ENCODE measurements at regions not wholly inside any gene's neighbourhood (a gene's known extent, or its start where the extent isn't known, plus 50 kb on each side); places are given as distances from the start of the nearest gene placed in this dataset.

DNA sequence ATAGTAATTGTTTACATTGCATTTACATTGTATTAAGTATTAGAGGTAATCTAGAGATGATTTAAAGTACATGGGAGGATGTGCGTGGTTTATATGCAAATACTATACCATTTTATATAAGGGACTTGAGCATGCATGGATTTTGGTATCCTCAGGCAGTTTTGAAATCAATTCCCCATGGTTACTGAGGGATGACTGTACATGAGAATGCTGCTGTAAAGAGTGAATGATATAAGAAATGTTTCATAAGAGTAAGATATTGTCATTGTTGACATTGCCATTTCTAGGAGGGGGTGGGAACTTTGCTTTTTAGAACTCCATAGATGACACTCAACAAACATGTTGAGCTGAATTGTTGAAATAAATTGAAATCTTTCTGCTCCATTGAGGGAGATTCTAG is 185.0 kb downstream of the SEMA6A start:
- DNase-seq: no peak

DNA sequence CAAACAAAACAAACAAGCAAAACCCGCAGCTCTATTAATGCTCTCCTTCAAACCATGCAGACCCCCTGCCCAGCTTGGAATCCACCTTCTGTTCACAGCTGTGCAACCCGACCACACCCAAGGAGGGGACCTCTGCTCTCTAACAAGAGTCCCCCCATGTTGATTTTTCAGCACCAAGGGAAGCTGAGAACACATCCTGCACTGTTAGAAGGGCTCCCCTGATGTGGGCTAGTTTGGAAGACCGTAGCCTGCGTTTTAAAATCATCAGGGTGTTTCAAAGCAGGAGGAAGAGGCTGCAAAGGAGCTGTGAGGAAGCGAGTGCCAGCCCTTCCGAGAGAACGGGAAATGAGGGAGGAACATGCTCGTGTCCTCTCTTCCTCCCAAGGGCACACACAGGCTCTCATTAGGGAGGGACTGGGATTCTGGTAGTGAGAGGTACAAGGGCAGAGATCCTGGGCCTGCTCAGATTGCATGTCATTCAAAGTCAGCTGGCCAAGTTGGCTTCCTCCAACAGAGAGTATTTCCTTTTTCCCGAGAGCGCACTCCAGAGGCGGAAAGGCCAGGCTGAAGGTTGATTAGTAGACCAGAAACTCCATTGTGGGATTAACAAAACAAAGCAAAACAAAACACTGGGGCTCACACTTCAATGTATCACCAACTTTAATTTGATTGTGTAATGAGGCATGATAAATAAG is 185.9 kb downstream of the SEMA6A start:
- DNase-seq: no peak

DNA sequence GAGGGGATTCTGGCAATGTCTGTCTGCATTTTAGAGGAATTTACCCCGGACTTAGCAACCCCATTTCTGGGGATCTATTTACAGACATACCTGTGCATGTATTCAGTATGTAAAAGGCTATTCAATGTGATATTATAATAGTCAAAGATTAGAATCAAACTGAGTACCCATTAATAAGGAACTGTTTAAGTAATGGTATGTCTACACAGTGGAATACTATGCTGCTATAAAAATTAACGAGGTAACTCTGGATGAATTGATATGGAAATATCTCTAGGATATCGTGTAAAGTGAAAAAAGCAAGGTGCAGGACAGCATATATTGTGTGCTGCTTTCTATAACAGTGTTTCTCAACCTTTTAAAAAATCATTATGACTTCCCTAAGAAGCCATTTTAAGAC is 186.9 kb downstream of the SEMA6A start:
- DNase-seq: no peak

DNA sequence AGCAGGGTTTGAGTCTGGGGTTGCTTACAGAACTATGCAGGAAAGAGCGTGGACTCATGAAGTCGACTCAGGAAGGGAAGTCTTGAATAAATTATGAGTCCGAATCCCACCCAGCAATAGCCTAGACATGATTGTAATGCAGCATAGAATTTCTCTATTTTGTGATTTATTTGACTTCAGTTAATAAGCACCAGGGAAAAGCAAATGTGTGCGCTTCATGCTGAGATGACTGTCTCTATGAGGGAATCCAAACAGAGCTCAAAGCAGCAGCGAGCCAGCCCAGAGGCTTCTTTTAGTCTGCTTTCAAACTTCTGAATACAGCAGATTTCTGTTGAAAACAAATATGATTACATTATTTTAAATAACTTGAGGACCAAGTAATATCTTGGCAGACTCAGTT is 188.0 kb downstream of the SEMA6A start:
- DNase-seq: no peak

DNA sequence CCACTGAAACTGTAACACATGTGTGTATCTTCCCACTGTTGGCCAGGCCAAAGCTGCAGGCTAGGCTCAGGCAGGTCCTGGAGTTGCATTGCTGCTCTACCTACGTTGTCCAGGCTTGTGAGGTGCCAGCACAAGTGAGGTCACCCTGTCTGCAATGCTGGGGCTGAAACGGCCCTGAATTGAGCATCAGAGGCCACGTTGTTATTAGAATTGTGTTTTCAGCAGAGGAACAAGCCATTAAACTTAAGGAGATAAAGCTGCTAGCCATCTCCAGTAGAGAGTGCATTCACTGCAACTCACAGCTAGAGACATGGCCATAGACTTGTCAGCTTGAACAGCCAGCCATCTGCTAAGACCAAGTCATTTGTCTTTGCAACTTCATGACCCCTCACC is 191.8 kb downstream of the SEMA6A start:
- no peak for DNase-seq

DNA sequence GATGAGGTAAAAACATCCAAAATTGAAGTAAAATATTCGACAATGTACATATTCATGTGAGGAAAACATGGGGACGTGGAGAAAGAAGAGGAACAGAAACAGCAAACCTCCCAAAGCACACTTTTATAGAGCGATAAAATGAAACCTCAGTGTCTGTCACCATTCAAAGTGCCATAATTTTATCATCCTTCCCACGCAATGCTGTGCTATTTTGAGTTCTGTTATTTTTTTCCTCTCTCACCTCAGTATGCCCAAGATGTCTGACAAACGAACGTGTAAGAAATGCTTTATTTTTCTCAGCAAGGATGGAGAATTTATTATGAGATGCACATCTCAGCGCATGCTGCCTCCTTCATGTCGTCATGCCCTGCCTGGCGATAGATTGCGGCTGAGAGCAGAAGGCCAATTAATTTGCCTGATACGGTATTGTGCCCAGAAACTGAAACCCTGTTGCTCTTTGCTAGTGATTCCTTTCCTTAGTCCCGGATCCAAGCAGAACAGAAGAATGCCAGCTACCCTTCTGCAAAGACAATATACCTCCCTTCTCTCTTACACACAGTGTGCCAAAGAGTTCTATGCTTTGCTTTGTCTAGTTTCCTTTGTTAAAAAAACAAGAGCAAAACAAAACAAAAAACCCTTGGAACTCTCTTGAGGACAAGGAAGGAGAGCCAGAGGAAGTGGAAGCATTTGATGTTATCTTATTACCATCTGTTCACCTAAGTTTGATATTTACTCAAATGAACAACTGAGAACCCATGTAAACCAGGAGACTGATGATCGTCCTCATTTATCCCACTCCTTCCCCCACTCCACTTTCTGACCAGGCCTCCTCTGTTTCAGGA is 192.4 kb downstream of the SEMA6A start:
- DNase-seq: no peak

DNA sequence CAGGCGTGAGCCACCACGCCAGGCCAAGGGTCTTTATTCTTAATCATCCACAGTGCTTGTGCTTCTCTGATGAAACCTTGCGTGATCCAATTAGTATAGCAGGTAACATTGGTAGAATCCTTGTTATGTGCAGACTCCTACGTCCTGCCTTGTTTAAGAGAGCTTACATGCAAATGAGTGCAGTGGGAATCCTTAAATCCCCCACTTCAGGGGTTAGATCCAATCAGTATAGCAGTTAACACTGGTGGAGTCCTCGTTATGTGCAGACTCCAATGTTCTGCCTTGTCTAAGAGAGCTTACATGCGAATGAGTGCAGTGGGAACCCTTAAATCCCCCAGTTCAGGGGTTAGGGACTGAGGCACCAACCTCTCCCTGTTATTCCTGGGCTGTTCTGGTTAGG is 193.4 kb downstream of the SEMA6A start:
- DNase-seq: no peak

DNA sequence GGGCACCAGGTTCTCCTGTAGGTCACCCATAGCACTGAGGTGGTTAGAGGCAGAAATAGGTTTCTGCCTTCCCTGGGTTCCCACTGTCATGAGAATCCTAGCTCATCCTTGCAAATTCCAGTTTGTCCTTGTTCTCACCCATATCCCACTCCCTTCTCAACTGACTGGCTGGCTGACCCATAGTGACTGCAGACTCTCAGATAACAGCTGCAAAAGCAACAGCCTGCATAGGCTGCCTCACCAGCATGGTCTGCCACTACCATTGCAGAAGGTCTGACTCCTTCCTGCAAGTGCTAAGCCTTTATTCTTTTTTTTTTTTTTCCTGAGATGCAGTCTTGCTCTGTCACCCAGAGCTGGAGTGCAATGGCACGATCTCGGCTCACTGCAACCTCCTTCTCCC is 194.0 kb downstream of the SEMA6A start:
- no peak for DNase-seq

DNA sequence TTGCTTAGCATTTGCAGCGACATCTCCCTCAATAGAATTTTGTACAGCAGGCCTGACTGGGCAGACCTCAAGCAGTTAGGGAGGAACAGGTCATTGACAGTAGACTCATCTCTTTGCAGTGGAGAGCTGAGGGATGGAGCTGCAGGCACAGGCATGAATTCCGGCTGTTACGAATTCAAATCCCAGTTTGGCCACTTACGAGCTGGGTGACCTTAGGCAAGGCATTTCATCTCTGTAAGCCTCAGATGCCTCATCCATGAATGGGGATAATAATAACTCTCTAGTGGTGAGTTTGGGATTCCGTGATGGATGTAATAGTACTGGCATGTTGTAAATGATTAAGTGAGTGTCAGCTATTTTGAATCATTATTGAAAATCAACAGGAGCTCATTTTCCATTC is 195.3 kb downstream of the SEMA6A start:
- DNase-seq: no peak

DNA sequence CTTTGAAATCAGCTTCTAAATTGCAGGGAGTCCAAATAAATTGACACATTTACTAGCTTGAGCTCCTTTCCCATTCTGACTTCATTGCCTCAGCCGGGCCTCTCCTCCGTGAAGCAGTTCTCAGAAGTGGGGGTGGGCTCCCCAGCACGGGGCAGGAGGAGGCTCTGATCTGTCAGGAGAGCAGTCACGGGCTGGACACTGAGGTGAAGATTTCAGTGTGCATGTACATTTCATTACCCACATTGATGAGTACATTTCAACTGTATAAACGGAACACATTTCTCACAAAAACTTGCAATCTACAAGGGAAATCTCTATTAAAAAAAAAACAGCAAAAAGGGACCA is 195.9 kb downstream of the SEMA6A start:
- DNase-seq: no peak

DNA sequence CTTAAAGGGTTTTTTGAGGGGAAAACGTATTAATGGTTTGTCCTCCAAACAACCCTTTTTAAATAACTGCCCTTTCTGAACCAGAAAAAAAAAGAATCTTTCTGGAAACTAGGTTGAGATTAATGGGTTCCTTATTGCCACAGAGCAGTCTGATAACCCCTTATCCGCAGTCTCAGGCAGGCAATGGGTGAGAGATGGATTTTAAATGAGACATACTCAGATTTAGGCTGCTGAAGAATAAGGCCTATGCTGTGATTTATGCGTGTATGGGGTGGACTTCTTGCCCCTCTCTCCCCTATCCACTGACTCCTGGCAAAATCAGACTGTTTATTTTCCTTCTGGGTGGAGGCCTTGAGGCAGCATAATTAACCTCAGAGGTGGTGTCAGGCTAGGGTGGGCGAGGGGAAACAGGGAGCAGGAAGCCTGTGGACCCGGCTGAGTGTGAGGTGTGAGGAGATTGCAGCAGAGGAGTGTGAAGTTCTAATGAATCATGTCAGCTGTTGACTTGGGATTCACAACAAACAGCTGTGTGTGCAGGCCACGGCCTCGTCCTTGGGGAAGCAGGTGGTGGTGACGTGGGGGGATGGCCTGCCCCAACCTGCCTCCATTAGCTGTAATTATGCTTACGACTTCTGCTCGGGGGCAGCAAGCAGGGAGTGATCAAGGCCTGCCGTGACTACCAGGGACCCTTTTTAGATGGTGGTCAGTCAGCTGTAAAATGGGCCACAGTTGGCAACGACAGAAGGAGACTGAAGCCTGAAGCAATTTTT is 196.4 kb downstream of the SEMA6A start:
- DNase-seq: no peak

DNA sequence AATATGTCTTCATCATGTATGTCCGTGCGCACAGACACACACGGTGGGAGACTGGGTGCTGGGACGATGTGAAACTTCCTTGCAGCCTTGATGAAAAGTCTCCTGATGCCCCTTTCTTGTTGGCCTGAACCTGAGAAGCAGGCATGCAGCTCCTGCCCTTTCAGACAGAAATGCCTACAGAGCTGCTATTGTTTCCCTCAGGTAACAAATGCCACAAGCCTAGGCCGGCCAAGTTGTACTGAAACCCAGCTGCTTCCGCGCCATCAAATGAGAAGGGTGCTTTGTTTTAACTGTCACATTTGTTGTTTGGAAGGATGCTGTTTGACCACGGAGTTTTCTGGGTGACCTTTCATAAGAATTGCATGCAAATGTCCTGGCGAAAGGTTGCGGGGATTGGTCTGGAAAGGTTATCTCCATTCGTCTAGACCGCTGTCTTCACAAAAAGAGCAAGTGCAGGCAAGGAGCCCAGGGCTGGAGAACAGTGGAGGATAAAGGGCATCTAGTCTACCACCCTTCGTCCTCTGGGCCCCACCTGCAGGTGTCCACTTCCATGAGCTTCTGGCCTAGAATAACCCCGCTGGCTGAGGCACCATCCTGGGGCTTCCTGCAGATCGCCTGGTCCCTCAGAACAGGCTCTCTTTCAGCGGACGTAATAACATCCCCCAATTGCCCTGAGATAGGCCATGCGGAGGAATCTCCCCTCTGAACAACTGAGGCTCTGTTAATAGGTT is 197.2 kb downstream of the SEMA6A start:
- no peak for DNase-seq

DNA sequence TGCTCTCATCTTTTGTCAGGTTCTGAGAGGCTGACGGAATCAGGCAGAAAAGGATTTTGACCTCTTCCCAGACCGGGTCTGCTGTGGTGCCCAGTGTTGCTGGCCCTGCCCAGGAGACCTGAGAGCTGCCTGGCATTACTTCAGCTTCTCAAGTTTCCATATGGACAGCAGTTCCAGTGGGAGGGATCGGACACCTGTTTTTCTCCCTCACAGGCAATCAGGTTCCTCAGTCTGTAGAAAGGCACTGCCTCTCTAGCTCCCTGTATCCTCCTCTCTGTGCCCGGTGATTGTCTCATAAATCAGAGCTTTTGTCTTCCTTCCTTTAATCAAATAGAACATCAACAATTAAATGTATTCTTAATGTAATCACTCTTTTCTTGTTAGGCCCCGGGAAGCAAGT is 198.7 kb downstream of the SEMA6A start:
- DNase-seq: no peak

DNA sequence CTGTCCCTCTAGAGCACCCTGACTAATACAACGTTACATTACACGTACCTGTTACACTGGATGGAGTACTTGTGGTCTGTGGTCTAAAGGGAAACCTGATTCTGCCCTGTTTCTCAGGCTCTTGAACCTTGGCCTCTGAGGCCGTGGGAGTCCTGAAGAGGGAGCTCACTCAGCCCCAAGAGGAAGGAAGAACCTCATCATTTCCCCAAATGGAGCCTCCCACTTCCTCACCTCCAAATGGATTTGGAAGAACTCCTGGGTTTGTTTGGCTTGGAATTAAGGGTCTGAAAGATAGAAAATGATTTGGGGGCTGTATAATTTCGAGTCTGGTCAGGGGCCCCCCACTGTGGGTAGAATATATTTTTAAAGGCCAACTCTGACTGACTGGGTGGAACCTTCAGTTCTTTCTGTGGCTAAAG is 200.2 kb downstream of the SEMA6A start:
- no peak for DNase-seq

DNA sequence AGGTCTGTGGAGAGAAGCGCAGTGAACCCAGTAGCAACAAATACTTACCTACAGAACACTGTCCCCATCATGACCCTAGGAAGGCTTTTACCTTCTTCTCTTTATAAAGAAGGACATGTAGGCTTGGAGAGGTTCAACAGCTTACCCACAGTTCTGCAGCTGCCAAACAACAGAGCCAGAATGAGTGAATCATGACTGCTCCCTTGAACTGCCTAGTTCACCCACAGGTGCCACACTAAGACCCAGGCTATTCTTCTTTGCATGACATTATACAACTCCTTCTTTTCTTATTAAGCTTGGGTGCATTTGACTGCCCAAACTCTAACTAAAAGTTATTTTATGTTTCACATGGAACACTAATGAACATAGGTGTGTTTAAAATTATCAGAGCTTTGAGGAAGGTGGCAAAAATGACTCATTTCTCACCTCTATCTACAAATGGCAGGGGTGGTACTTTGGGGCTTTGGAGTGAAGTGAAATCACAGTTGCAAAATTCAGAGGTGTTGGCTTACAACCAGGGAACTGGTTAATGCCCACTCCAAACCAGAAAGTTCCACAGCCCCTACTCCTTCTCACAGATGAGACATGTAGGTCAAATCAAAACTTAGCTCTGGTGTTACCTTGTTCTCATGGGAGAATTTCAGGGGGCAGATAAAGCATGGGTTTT is 201.6 kb downstream of the SEMA6A start:
- no peak for DNase-seq

DNA sequence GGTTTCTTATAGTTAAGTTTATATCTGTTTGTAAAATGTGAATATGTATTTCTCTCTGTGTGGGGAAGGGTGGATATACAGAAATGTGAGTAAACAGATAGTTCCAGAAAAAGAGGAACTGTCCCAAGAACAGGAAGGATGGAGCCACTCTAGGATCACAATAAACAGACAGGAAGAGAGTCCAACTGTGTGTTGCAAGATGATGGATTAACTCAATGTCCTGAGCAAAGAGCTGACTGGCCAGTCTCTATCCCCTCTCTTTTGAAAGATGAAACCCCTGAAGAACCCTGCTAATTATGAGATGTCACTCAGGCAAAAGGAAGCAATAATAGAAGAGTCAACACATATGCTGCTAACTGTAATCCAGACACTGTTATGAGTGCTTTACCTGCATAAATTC is 202.7 kb downstream of the SEMA6A start:
- DNase-seq: no peak

DNA sequence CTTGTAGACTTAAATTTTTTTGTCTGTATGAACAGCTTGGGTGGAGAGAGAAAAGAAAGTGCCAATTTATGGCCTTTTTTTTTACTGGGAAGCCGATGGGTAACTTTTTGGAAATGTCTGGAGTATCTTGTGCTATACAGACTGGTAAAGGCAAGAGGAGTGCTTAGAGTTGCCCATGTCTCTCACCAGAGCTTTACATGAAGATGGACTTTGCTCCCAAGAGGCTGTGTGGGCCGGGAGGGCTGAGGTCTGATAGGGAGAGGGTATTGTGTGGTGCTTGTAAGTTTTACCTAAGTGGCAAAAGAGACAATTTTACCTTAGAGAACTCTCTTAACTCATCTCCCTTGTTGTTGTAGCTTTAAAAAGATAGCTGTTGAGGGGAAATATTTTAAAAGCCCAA is 203.2 kb downstream of the SEMA6A start:
- no peak for DNase-seq

DNA sequence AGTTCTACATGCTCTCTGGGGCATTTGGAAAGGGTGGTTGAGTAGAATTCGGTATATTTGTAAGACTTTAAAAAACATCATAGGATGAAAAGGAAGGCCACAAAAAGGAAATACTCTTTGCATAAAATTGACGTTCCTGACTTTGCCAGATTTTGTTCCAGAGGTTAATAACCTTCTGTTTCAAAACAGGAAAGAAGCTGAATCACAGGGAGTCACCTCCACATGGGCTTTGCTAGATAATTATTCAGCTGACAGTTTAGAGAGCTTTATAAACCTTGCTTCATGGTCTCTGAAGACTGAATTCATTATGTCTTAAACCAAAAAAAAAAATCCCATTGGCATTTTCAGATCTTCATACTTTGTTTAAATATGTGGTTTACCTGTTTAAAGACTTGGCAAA is 203.7 kb downstream of the SEMA6A start:
- peak; percentile 11 for DNase-seq

DNA sequence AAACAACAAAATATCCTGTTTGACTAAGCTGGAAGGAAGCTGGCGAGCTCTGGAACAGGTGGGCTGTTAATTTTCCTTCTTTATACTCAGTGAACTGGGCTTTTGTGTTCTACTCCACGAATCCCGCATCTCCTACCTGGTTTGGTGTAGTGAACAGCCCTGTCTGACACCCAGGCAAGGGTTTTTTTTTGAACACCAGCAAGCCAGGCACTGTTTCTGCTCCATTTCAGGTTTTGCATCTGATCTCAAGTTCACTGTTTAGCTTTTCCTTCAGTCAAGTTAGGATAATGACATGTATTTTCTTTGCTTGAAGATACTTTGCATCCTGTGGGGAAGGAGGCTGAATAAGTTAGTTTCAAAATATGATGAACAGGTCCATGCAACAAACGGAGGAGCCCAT is 204.5 kb downstream of the SEMA6A start:
- no peak for DNase-seq

DNA sequence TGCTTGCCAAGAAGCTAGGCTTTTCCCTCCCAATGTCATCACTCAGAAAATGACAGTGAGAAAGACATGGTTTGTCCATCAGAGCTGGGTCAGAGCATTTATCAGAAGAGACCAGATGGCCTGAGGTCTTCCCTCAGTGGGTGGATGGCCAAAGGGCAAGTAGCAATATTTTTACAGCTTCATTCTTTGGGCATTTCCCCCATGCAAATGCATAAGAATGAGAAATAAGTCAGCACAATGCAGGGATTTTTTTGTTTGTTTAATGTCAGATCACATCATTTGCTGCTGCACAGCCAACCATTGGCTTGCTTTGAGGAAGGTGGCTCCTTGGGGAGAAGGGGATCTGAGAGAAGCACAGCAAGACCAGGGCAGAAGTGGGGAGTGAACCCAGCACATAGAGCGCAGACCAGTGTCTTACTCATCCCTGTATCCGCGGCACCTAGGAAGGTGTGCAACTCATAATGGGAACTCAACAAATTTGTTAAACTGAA is 209.6 kb downstream of the SEMA6A start:
- no peak for DNase-seq

DNA sequence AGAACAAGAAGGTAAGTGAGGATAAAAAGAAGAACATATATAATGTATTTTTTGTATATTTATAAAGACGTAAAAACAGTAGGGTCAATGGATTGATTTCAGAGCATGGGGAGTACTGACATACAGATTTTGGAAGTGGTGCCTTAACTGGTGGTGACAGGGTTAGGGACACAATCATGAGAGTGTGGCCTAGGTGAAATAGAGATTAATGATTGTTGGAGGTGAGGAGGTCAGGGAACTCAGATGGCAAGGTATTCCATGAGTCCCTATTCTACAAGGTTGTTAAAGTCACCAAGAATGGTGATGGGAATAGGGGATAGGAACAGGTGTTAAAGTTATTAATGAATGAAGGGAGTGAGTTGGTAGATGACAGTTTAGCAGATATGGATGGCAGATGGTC is 210.8 kb downstream of the SEMA6A start:
- DNase-seq: no peak

DNA sequence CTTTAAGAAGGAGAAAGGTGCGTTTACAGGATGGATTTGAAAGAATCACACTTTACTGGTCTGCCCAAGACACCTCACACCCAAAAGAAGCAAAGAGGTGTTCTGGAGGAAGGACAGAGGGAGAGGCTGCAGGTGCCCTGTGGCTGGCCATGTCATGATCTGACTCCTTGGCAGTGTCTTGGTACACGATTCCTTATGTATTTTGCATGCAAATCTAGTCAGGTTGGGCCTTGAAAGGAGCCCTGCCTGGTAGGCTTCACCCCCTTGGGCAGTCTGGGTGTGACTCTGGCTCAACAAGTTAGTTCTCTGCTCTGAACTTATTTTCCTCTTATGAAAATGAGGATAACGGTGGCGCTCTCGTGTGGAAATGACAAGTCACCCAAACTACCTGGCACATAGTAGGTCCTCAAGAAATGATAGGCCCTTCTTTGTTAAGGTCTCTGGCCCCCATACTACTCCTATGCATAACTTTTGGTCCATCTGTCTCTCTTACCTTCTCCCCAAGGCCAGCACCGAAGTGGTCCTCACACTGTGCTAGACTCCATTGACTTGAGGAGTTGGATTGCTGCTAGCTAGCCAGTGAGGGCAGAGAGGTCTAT is 212.5 kb downstream of the SEMA6A start:
- DNase-seq: no peak

Measured in fibroblast of skin of right quadriceps (primary cell).